Peyer's patch (tissue), 4 donors: ENCODE measurements at regions not wholly inside any gene's neighbourhood (a gene's known extent, or its start where the extent isn't known, plus 50 kb on each side); places are given as distances from the start of the nearest gene placed in this dataset.

Source experiments
- POLR2A ChIP-seq, 2 donors: fragments of 450-650 bp; IDR thresholded peaks; one replicate each; pipeline ENCODE4 v1.5.1; 2017; ENCODE audit warnings: antibody characterized with exemption in 2 of 2, mild to moderate bottlenecking in 2 of 2, moderate library complexity in 2 of 2
- TF ChIP-seq, protein P1 (sequence below), 6 experiments: fragments of 450-650 bp in 4 of 6; fragments of 200-600 bp in 2 of 6; sonication (generic) in 1 of 6; IDR thresholded peaks; one replicate each; pipeline ENCODE4 v1.5.1; 2017 to 2019; ENCODE audit warnings: antibody characterized with exemption in 6 of 6, mild to moderate bottlenecking in 3 of 6, moderate library complexity in 1 of 6

GRCh38 chr4:4704267-4704666 lies 155.2 kb upstream of the MSX1 start:
- TF ChIP-seq, protein P1, sequence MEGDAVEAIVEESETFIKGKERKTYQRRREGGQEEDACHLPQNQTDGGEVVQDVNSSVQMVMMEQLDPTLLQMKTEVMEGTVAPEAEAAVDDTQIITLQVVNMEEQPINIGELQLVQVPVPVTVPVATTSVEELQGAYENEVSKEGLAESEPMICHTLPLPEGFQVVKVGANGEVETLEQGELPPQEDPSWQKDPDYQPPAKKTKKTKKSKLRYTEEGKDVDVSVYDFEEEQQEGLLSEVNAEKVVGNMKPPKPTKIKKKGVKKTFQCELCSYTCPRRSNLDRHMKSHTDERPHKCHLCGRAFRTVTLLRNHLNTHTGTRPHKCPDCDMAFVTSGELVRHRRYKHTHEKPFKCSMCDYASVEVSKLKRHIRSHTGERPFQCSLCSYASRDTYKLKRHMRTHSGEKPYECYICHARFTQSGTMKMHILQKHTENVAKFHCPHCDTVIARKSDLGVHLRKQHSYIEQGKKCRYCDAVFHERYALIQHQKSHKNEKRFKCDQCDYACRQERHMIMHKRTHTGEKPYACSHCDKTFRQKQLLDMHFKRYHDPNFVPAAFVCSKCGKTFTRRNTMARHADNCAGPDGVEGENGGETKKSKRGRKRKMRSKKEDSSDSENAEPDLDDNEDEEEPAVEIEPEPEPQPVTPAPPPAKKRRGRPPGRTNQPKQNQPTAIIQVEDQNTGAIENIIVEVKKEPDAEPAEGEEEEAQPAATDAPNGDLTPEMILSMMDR (IDR thresholded peaks at IDR 0.05): no peak
- TF ChIP-seq POLR2A (IDR thresholded peaks at IDR 0.05): no peak
